Trophoblast cell (in vitro differentiated cells and primary cell): ENCODE measurements at regions not wholly inside any gene's neighbourhood (a gene's known extent, or its start where the extent isn't known, plus 50 kb on each side); places are given as distances from the start of the nearest gene placed in this dataset.
"Not testable (repeated sequence)": the region's sequence is repeated elsewhere in the genome, so short reads cannot be mapped to it uniquely, and the experiment has no call there.

Experiments used
- DNase-seq, 2 donors: peaks; one replicate each; pipeline ENCODE4 v3.0.0-alpha.2; 2016
- H2AFZ ChIP-seq: 2 replicates; pipeline ENCODE4 v1.6.1; 2013; ENCODE audit warnings: low read length, moderate library complexity, mild to moderate bottlenecking; ENCODE audit not compliant: insufficient read depth, poor library complexity
- H2AK5ac ChIP-seq: 2 replicates; pipeline ENCODE4 v1.6.1; 2013; ENCODE audit warnings: mild to moderate bottlenecking, low read length
- H2BK120ac ChIP-seq: 2 replicates; pipeline ENCODE4 v1.6.1; 2013; ENCODE audit warnings: low read length, mild to moderate bottlenecking, moderate library complexity; ENCODE audit not compliant: insufficient read depth, poor library complexity
- H2BK12ac ChIP-seq: 2 replicates; pipeline ENCODE4 v1.6.1; 2013; ENCODE audit warnings: mild to moderate bottlenecking, low read length, moderate library complexity
- H2BK5ac ChIP-seq: 2 replicates; pipeline ENCODE4 v1.6.1; 2013; ENCODE audit warnings: low read length, low read depth, moderate library complexity, mild to moderate bottlenecking; ENCODE audit not compliant: poor library complexity
- H3K14ac ChIP-seq: 2 replicates; pipeline ENCODE4 v1.6.1; 2013; ENCODE audit warnings: mild to moderate bottlenecking, low read length
- H3K18ac ChIP-seq: 2 replicates; pipeline ENCODE4 v1.6.1; 2013; ENCODE audit warnings: mild to moderate bottlenecking, low read length
- H3K23ac ChIP-seq: 2 replicates; pipeline ENCODE4 v1.6.1; 2013; ENCODE audit warnings: low read length
- H3K27ac ChIP-seq: 2 replicates; pipeline ENCODE4 v1.5.1; 2013; ENCODE audit warnings: low read depth, mild to moderate bottlenecking, inconsistent platforms, low read length, moderate library complexity
- H3K27me3 ChIP-seq: 2 replicates; pipeline ENCODE4 v1.6.1; 2013; ENCODE audit warnings: inconsistent platforms, mild to moderate bottlenecking, low read length, moderate library complexity; ENCODE audit not compliant: insufficient read depth
- H3K36me3 ChIP-seq, 2 experiments: 1 replicate in 1 of 2; 2 replicates in 1 of 2; pipeline ENCODE4 v1.6.1; 2013; ENCODE audit warnings: low read length in 2 of 2, mild to moderate bottlenecking in 2 of 2, moderate library complexity in 1 of 2; ENCODE audit not compliant: insufficient read depth in 2 of 2, control insufficient read depth in 1 of 2
- H3K4ac ChIP-seq: 2 replicates; pipeline ENCODE4 v1.6.1; 2013; ENCODE audit warnings: low read depth, mild to moderate bottlenecking, low read length, moderate library complexity
- H3K4me1 ChIP-seq, 2 experiments: 1 replicate in 1 of 2; 2 replicates in 1 of 2; pipeline ENCODE4 v1.6.1; 2013; ENCODE audit warnings: low read length in 2 of 2, mild to moderate bottlenecking in 2 of 2, moderate library complexity in 1 of 2; ENCODE audit not compliant: insufficient read depth in 2 of 2, control insufficient read depth in 1 of 2
- H3K4me2 ChIP-seq: 2 replicates; pipeline ENCODE4 v1.6.1; 2013; ENCODE audit warnings: inconsistent platforms, mild to moderate bottlenecking, low read length, moderate library complexity
- H3K4me3 ChIP-seq: 2 replicates; pipeline ENCODE4 v1.5.1; 2013; ENCODE audit warnings: mild to moderate bottlenecking, low read depth, low read length, inconsistent platforms
- H3K79me1 ChIP-seq: one replicate; pipeline ENCODE4 v1.6.1; 2013; ENCODE audit warnings: low read length
- H3K79me2 ChIP-seq: 2 replicates; pipeline ENCODE4 v1.6.1; 2013; ENCODE audit warnings: low read length, mild to moderate bottlenecking; ENCODE audit not compliant: control insufficient read depth, insufficient read depth, poor library complexity
- H3K9ac ChIP-seq: 2 replicates; pipeline ENCODE4 v1.6.1; 2013; ENCODE audit warnings: mild to moderate bottlenecking, low read length
- H3K9me3 ChIP-seq: 2 replicates; pipeline ENCODE4 v1.6.1; 2013; ENCODE audit warnings: low read depth, mild to moderate bottlenecking, control low read depth, inconsistent platforms, low read length; ENCODE audit not compliant: insufficient read depth
- H4K12ac ChIP-seq: 2 replicates; pipeline ENCODE4 v1.6.1; 2013; ENCODE audit warnings: low read depth, mild to moderate bottlenecking, low read length, moderate library complexity
- H4K8ac ChIP-seq: 2 replicates; pipeline ENCODE4 v1.6.1; 2013; ENCODE audit warnings: low read depth, mild to moderate bottlenecking, low read length, moderate library complexity
- H4K91ac ChIP-seq: one replicate; pipeline ENCODE4 v1.6.1; 2013; ENCODE audit warnings: low read depth, mild to moderate bottlenecking, low read length, moderate library complexity
- WGBS: extraction: QIAGEN DNeasy Blood & Tissue Kit; methylation state at CpG from one replicate; pipeline ENCODE4 v1.1.7; 2013; ENCODE audit warnings: missing lambda C conversion rate; ENCODE audit not compliant: insufficient read length, insufficient coverage; ENCODE audit errors: extremely low coverage; 5-methylcytosine and 5-hydroxymethylcytosine counted together

DNA sequence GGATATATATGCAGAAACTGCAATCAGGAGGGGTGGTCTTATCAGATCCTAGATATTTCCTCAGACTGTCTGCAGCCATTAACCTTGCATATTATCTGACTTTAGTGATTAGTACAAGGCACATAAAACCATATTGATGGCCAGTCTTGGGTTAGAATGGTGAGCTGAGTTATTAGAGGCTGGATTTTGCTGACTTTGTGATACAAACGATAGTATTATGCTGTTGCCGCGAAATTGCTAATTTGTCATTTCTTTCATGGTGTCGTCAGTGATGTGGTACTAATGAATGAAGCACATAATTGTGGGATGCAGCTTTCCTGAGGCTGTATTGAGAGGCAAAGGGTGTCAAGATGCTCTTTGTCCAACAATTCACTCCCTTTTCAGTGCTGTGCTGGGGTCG is 172.5 kb downstream of the TEX29 start:
- H3K79me2 ChIP-seq = no peaks in the 10 kb centered on the region
- H3K23ac ChIP-seq = no peak overlapping the region
- WGBS = no CpG with 5 or more reads among the region's 5 CpGs
- no peak overlapping the region for H3K14ac ChIP-seq
- no peak overlapping the region for H3K4me3 ChIP-seq
- no peaks in the 10 kb centered on the region for H3K79me1 ChIP-seq
- no peak overlapping the region for H3K9ac ChIP-seq
- H2BK5ac ChIP-seq = no peak overlapping the region
- H2AFZ ChIP-seq = no peak overlapping the region
- no peak overlapping the region for H3K4ac ChIP-seq
- no peak overlapping the region for H3K27ac ChIP-seq
- DNase-seq = no peak
- no peaks in the 10 kb centered on the region for H3K27me3 ChIP-seq
- H4K8ac ChIP-seq = no peak overlapping the region
- H4K12ac ChIP-seq = no peak overlapping the region
- H3K4me1 ChIP-seq = no peaks in the 10 kb centered on the region
- no peak overlapping the region for H2BK120ac ChIP-seq
- no peak overlapping the region for H3K18ac ChIP-seq
- no peak overlapping the region for H4K91ac ChIP-seq
- no peaks in the 10 kb centered on the region for H3K36me3 ChIP-seq
- peaks cover 11% of the 10 kb centered on the region for H3K9me3 ChIP-seq
- H2BK12ac ChIP-seq = no peak overlapping the region
- no peak overlapping the region for H3K4me2 ChIP-seq
- H2AK5ac ChIP-seq = no peak overlapping the region

DNA sequence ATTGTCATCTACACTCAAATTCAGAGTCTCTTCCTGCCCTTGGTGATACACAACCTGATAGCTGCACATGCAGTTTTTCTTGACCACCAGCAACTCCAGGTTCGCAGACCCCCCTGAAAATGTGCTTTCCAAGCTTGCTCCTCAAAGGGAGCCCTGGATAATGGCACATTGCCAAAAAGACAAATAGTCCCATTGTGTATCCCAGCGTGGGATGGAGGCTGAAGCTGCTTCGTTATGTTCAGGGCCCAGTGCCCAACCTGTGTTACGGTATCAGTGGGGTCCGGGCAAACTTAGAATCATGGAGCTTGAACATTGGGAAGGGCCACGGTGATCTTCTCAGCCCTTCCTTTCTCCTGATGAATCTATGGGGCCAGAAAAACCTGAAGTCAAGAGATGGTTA is 173.0 kb downstream of the TEX29 start:
- Histone ChIP-seq H3K4ac (no peak overlapping the region), H3K27me3 (no peaks in the 10 kb centered on the region), H3K23ac (no peak overlapping the region), H3K14ac (no peak overlapping the region), H4K8ac (no peak overlapping the region), H3K9me3 (peaks cover 9% of the 10 kb centered on the region), H2BK5ac (no peak overlapping the region), H3K4me3 (no peak overlapping the region), H3K4me2 (no peak overlapping the region), H3K9ac (no peak overlapping the region), H3K79me1 (no peaks in the 10 kb centered on the region), H3K79me2 (no peaks in the 10 kb centered on the region), H3K18ac (no peak overlapping the region), H2BK12ac (no peak overlapping the region), H3K27ac (no peak overlapping the region), H3K36me3 (no peaks in the 10 kb centered on the region), H4K91ac (no peak overlapping the region), H4K12ac (no peak overlapping the region), H2AK5ac (no peak overlapping the region), H2BK120ac (no peak overlapping the region), H3K4me1 (no peaks in the 10 kb centered on the region), H2AFZ (no peak overlapping the region)
- no CpG with 5 or more reads among the region's 6 CpGs for WGBS
- no peak for DNase-seq

DNA sequence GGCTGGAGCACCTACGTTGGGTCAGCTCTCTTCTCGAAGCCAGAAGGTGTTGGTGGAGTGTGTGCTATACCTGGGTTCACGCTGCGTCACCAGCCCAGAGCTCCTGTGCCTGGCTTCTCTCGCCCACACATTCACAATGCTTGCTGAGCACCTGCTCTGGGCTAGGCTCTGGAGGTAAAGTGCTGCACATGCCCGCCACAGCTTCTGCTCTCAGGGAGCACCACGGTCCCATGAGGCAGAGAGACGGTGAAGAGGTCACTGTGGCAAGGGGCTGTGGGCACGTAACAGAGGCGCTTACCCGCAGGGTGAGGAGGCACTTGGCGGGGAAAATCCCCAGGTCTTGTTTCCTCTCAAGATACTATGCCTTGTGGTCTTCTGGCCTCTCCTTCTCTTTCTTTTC is 174.2 kb downstream of the TEX29 start:
- Histone ChIP-seq H3K14ac (no peak overlapping the region), H4K8ac (no peak overlapping the region), H3K79me1 (no peaks in the 10 kb centered on the region), H2BK5ac (no peak overlapping the region), H3K4ac (no peak overlapping the region), H3K23ac (no peak overlapping the region), H2AK5ac (no peak overlapping the region), H2BK12ac (no peak overlapping the region), H4K91ac (no peak overlapping the region), H3K4me2 (no peak overlapping the region), H3K4me3 (no peak overlapping the region), H3K9me3 (peaks cover 3% of the 10 kb centered on the region), H3K9ac (no peak overlapping the region), H3K79me2 (no peaks in the 10 kb centered on the region), H3K36me3 (no peaks in the 10 kb centered on the region), H3K4me1 (no peaks in the 10 kb centered on the region), H3K27me3 (no peaks in the 10 kb centered on the region), H3K18ac (no peak overlapping the region), H2AFZ (no peak overlapping the region), H3K27ac (no peak overlapping the region), H4K12ac (no peak overlapping the region), H2BK120ac (no peak overlapping the region)
- DNase-seq = no peak
- WGBS = no CpG with 5 or more reads among the region's 12 CpGs

DNA sequence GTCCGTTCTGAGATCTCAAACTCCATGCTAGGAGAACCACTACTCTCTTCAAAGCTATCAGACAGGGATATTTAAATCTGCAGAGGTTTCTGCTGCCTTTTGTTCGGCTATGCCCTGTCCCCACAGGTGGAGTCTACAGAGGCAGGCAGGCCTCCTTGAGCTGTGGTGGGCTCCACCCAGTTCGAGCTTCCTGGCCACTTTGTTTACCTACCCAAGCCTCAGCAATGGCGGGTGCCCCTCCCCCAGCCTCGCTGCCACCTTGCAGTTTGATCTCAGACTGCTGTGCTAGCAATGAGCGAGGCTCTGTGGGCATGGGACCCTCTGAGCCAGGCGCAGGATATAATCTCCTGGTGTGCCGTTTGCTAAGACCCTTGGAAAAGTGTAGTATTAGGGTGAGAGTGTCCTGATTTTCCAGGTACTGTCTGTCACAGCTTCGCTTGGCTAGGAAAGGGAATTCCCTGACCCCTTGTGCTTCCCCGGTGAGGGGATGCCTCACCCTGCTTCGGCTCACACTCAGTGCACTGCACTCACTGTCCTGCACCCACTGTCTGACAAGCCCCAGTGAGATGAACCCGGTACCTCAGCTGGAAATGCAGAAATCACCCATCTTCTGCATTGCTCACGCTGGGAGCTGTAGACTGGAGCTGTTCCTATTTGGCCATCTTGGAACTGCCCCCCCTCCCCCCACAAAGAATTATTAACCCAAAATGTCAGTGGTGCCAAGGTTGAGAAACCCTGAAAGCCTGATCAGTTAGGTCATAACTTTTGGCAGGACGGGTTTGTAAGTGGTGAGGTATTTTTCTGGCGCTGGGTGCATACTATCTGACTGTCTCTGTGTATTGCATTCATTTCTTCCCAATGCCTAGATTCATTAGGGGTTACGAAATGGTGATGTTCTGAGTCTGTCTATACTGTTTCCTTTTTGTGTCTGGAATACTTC is 181.4 kb downstream of the TEX29 start:
- not testable (repeated sequence) for H3K79me2 ChIP-seq, H3K36me3 ChIP-seq, H3K27ac ChIP-seq, H3K23ac ChIP-seq, H3K79me1 ChIP-seq, H2BK5ac ChIP-seq, H4K91ac ChIP-seq, H2AFZ ChIP-seq, H3K18ac ChIP-seq, H2BK12ac ChIP-seq, H3K27me3 ChIP-seq, H3K4ac ChIP-seq, H3K9ac ChIP-seq, H4K12ac ChIP-seq, H2BK120ac ChIP-seq, H2AK5ac ChIP-seq, H4K8ac ChIP-seq, DNase-seq, H3K4me2 ChIP-seq, H3K14ac ChIP-seq, H3K4me3 ChIP-seq, H3K4me1 ChIP-seq
- peaks cover 11% of the 10 kb centered on the region for H3K9me3 ChIP-seq
- no CpG with 5 or more reads among the region's 16 CpGs for WGBS
